GM18873 (cell line): ENCODE measurements at regions not wholly inside any gene's neighbourhood (a gene's known extent, or its start where the extent isn't known, plus 50 kb on each side); places are given as distances from the start of the nearest gene placed in this dataset.
"Not testable (repeated sequence)": the region's sequence is repeated elsewhere in the genome, so short reads cannot be mapped to it uniquely, and the experiment has no call there.

Experiments used
- ATAC-seq: cut with Tn5 transposase; IDR thresholded peaks from one replicate; pipeline ENCODE4 v1.9.1; 2021; ENCODE audit warnings: mild to moderate bottlenecking, moderate library complexity, moderate number of reproducible peaks; ENCODE audit not compliant: unreplicated experiment, low FRiP score

DNA sequence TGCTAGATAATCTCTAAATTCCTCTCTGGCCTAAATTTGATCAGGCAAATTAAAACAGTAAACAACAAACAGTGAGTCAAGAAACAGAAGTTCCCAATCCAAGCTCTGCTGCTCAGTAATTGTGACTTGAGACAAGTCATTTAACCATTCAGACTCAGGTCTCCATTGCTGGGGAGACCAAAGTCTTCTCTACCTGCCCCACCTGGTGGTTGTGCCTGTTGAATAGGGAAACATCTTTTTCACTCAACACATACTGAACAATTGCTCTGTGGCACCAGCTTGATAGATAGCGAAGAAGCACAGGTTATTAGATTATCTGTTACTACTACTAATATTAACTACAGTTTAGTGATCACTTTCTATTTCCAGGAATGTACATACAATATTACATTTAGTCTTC lies 112.1 kb upstream of the EOLA2 start:
- no peak for ATAC-seq

- no peak for ATAC-seq
These were observed 112.8 kb upstream of the EOLA2 start for GRCh38 chrX:150051096-150051495.

- ATAC-seq, result no peak
These were observed 113.9 kb upstream of the EOLA2 start for GRCh38 chrX:150052226-150052625.

DNA sequence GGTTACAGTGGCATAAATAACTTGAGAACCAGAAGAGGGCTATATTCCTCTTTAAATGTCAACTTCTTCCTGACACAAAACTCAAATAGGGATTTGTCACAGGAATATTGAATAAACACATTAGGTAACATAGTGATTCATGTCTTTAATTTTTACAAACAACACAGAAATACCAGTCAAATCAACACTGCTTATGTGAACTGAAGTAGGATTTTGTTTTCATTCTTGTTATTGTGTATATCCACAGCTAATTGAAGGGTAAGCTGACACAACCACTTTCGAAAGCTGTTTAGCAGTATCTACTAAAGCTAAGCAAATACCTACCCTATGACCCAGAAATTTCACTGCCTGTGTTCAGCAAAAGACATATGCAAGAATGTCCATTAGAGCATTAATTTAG lies 120.4 kb upstream of the EOLA2 start:
- ATAC-seq, result no peak

- no peak for ATAC-seq
These were observed 122.1 kb upstream of the EOLA2 start for GRCh38 chrX:150060406-150060805.

- ATAC-seq, result no peak
These were observed 124.2 kb upstream of the EOLA2 start for GRCh38 chrX:150062292-150063137.

DNA sequence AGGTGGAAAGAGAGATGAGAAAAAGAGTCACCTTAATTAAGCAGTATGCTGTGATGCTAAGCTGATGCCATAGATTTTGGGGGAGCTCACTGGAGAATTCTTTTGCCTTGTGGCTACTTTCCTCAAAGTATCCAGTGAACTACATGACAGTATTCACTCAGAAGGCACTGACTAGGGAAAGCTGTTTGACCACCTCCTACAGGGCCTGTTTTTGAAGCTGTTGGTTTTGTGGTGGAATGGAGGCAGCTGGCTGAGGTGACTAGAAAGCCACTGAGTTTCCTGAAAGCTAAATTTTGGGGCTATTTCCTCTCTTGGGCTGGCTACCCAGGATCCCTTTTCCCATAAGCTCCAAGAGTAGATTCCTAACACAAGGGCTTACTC lies 124.8 kb upstream of the EOLA2 start:
- ATAC-seq, result no peak

DNA sequence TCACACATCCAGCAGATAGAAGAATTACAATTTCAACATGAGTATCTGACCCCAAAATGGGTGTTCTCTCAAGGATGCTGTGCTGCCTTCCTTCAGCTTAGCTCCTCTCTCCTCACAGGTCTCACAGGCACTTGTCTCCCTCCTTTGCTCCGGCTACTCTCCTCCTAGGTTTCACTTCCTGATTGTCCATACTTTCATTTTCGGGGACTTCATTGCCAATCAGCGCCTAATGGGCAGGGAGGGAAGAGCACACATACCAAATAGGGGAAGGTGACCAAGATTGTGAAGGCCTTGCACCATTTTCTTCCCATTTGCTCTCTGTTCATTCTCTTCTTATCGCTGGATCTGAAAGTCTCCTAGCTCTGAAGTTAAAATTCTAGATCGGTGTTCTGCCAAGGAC lies 125.4 kb upstream of the EOLA2 start:
- ATAC-seq, result no peak

- no peak for ATAC-seq
These were observed 135.9 kb upstream of the EOLA2 start for GRCh38 chrX:150074175-150074574.

DNA sequence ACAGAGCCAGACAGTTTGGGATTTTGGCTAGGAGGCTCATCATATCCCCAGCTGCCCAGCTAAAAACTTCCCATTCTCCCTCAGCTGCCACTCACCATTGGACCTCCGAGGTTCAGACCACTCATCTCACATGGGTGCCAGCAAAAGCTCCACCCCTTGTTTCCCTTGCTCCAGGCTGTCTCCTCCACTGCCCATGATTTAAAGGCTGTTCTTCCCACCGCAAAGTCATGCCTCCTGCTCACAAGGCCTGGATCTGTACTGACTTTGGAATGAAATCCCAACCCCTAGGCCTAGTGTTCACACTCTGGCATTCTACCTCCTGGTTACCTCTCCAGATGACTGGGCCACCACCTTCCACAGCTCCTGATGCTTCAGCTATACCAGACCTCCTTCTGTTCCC lies 142.2 kb upstream of the EOLA2 start:
- no peak for ATAC-seq

DNA sequence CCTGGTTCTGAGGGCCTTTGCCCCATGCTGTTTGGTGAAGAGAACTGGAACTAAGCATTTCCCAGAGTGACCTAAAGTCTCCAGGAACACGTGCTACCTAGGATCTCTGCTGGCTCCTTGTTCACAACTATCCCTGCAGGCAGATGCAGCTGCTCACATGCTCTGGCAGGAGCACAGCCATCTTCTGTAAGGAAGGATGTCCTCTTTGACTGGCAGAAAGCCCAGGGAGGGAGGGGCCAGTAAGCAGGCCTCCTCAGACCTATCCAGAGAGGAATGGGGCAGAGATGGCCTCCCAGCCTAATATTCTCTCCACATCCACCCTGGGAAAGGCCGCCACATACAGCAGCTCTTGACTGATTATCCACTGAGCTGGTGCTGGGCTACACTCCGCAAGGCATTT lies 142.8 kb upstream of the EOLA2 start:
- ATAC-seq, result no peak

DNA sequence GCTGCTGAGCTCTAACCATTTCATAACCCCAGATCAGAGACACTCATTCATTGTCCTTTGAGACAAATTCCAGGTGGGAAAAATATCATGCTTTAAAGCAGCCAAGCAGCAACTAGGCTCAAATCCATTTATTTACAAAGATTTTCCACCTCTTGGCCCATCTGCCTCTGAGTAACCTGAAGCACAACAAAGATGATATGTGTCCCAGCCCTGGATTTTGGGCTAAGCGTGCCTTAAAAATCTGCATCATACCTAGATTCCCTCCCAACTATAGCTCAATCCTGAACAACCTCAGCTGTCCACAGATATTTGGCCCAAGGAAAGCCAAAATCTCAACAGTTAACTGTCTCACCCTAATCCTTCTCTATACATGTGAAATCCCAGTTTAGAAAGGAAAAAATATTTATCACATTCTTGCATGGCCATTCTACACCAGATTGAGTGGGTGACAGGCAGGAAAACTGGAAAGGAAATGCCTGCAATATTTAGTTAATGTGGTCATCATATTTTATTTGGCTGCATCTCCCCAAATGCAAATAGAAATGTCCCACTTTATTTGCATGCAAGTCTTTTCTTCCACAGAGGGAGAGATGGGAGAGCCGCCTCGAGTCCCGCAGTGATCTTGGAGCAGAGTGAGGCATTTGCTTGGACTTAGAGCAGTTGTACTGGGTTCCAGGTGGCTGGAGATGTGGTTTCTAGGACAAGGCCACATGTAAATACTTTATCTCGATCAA lies 146.4 kb upstream of the EOLA2 start:
- no peak for ATAC-seq

DNA sequence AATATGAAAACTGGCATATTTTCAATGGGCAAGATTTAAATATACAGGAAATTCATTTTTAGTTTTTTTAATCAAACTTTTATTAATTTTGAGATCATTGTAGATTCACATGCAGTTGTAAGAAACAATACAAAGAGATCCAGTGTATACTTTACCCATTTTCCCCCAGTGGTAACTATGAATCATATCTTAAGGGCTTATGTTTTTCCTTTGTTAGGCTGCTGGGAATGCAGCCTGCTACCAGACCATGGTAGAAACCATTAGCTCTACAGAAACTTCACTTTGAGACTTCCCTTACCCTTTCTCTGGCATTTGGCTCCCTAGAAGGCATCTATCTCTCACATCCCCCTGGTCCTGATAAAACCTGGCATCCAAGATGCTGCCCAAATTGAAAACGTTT lies 147.6 kb upstream of the EOLA2 start:
- no peak for ATAC-seq

DNA sequence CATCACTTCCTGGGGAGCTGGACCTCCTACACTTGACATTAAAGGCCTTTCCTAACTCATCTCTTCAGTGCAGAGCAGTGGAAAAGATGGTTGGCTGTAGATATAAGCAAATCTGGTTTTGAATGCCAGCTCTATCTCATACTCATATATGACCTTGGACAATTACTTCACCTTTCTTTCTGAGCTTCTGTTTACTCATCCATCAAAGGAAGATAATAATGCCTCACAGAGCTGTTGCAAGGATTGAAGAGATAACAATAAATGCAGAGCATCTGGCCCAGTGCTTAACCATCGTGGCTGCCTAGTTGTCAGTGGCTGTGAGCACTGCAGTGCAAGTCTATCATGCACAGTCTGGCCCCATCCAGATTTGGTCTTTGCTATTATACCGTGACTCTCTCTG lies 148.1 kb upstream of the EOLA2 start:
- ATAC-seq, result no peak

GRCh38 chrX:150087612-150088011 lies 149.3 kb upstream of the EOLA2 start:
- no peak for ATAC-seq

- ATAC-seq, result no peak
These were observed 149.8 kb upstream of the EOLA2 start for GRCh38 chrX:150088042-150088441.

DNA sequence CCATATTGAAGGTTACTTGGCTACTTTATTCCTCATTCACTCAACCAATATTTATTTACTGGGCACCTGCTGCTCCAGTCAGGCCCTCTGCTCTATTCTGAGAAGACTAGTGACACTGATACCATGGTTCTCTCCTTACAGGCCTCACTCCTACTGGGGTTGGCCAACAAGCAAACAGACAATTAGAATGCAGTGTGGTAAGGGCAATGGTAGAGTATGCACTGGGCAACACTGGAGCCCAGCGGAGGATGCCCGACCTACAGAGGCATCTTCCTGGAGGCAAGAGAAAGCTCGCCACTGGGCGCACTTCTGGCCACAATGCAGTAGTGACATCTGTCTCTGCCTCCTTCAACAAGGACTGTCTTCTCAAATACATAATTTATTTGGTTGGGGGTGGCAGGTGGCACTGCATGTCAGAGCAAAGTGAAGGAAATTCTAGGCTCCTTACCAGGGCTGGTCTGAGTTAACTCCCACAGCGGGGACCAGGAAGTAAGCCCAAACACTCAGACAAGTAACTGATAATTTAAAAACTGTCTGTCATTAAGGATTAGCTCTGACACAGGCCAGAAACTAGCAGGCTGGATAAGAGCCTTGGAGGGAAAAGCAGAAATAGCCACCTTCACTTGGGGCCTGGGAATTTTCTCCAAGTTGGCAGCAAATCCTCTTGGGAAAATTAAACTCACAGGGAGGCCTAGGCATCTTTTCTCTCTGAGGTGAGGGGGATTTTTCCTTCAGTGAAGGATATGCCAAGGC lies 150.7 kb upstream of the EOLA2 start:
- no peak for ATAC-seq

GRCh38 chrX:150091300-150091699 lies 153.0 kb upstream of the EOLA2 start:
- not testable (repeated sequence) for ATAC-seq

DNA sequence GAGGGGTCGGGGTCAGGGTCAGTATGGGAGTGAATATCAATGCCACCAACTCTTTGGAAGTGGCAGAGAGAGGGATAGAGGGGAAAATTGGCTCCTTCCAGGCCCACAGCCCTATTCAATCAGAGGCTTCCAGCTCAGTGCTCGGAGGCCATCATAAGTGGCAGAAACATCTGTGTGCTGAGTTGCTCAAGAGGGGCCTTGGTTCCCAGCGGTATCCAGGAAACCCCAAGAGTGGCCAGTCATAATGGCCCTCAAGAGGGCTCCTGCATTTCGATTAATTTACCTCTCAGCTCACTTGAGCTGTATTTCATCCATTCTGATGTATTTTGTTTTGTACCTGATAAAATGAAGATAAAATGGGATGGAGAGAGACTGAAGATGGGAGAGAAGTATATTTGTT lies 154.3 kb upstream of the EOLA2 start:
- ATAC-seq, result no peak

DNA sequence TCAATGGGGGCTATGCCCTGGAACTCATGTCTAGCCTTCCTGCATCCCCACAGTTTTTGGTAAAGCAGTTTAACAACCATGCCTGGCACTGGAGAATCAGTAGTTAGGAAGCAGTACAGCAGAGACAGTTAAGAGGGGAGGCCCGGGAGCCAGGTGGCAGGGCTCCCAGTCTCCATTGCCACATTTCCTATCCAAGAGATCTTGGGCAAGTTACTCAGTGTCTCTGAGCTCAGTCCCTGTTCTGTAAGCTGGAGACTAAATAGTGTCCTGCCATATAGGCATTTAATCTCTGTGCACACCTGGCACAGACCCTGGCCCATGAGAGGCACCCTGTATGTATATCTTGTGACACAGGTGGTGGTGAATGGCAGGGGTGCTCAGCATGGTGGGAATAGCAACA lies 156.1 kb upstream of the EOLA2 start:
- no peak for ATAC-seq

- no peak for ATAC-seq
These were observed 156.7 kb upstream of the EOLA2 start for GRCh38 chrX:150094996-150095395.
